ENCODE measurements at regions not wholly inside any gene's neighbourhood (a gene's known extent, or its start where the extent isn't known, plus 50 kb on each side); places are given as distances from the start of the nearest gene placed in this dataset.

- no peak for DNase-seq
Observed at GRCh38 chr2:12932192-12932591, 215.5 kb downstream of the TRIB2 start.

GRCh38 chr2:12934146-12934756 lies 217.5 kb downstream of the TRIB2 start:
- DNase-seq, result no peak

GRCh38 chr2:12935222-12935621 lies 218.5 kb downstream of the TRIB2 start:
- DNase-seq, result no peak

- DNase-seq, result no peak
Observed at GRCh38 chr2:12935796-12936195, 219.1 kb downstream of the TRIB2 start.

GRCh38 chr2:12941203-12941602 lies 224.5 kb downstream of the TRIB2 start:
- no peak for DNase-seq

- no peak for DNase-seq
Observed at GRCh38 chr2:12948231-12948960, 231.7 kb downstream of the TRIB2 start.

GRCh38 chr2:12948961-12949353 lies 232.2 kb downstream of the TRIB2 start:
- peak; percentile 27 for DNase-seq

- DNase-seq, result no peak
Observed at GRCh38 chr2:12949406-12949805, 232.7 kb downstream of the TRIB2 start.

- no peak for DNase-seq
Observed at GRCh38 chr2:12950174-12950573, 233.4 kb downstream of the TRIB2 start.

- DNase-seq, result no peak
Observed at GRCh38 chr2:12950957-12951656, 234.4 kb downstream of the TRIB2 start.

GRCh38 chr2:12951657-12951973 lies 234.9 kb downstream of the TRIB2 start:
- DNase-seq, result no peak

- DNase-seq, result no peak
Observed at GRCh38 chr2:12953596-12953995, 236.9 kb downstream of the TRIB2 start.

GRCh38 chr2:12955864-12956263 lies 239.1 kb downstream of the TRIB2 start:
- DNase-seq, result no peak

GRCh38 chr2:12957251-12957650 lies 240.5 kb downstream of the TRIB2 start:
- no peak for DNase-seq

- no peak for DNase-seq
Observed at GRCh38 chr2:12959935-12960334, 243.2 kb downstream of the TRIB2 start.

- no peak for DNase-seq
Observed at GRCh38 chr2:12960671-12961070, 243.9 kb downstream of the TRIB2 start.

- no peak for DNase-seq
Observed at GRCh38 chr2:12964904-12965539, 248.3 kb downstream of the TRIB2 start.

- no peak for DNase-seq
Observed at GRCh38 chr2:12965540-12966269, 249.0 kb downstream of the TRIB2 start.

- DNase-seq, result no peak
Observed at GRCh38 chr2:12967804-12968203, 251.1 kb downstream of the TRIB2 start.

GRCh38 chr2:12968399-12968798 lies 251.7 kb downstream of the TRIB2 start:
- no peak for DNase-seq

GRCh38 chr2:12970861-12971260 lies 254.1 kb downstream of the TRIB2 start:
- DNase-seq, result no peak

GRCh38 chr2:12971581-12972365 lies 255.0 kb downstream of the TRIB2 start:
- no peak for DNase-seq
